GM18507 (cell line): ENCODE measurements at regions not wholly inside any gene's neighbourhood (a gene's known extent, or its start where the extent isn't known, plus 50 kb on each side); places are given as distances from the start of the nearest gene placed in this dataset.
"Not testable (repeated sequence)": the region's sequence is repeated elsewhere in the genome, so short reads cannot be mapped to it uniquely, and the experiment has no call there.

Source experiments
- DNase-seq: peaks from one replicate; pipeline ENCODE4 v3.0.0; 2011; ENCODE audit warnings: low read depth; ENCODE audit not compliant: insufficient read length; ENCODE audit errors: extremely low spot score
- FAIRE-seq: peaks from 2 replicates; lab custom pipeline; 2011; peaks lifted over from hg19 to GRCh38; lab: Jason Lieb, UNC

- DNase-seq (no peak), FAIRE-seq (no peak)
Measured at GRCh38 chr13:81283561-81283960, 942.6 kb upstream of the SPRY2 start.

GRCh38 chr13:81283062-81283461, 942.1 kb upstream of the SPRY2 start:
- no peak for FAIRE-seq
- no peak for DNase-seq

- FAIRE-seq = no peak
- DNase-seq = no peak
Measured at GRCh38 chr13:81275666-81276258, 934.8 kb upstream of the SPRY2 start.

GRCh38 chr13:81247711-81248110, 906.8 kb upstream of the SPRY2 start:
- DNase-seq (no peak), FAIRE-seq (no peak)

- FAIRE-seq (no peak), DNase-seq (no peak)
Measured at GRCh38 chr13:81246556-81246955, 905.6 kb upstream of the SPRY2 start.

- FAIRE-seq (no peak), DNase-seq (no peak)
Measured at GRCh38 chr13:81244011-81244410, 903.1 kb upstream of the SPRY2 start.

GRCh38 chr13:81230386-81230785, 889.5 kb upstream of the SPRY2 start:
- DNase-seq (no peak), FAIRE-seq (no peak)

- not testable (repeated sequence) for DNase-seq, FAIRE-seq
Measured at GRCh38 chr13:81226830-81227229, 885.9 kb upstream of the SPRY2 start.

GRCh38 chr13:81224209-81224833, 883.4 kb upstream of the SPRY2 start:
- no peak for DNase-seq

GRCh38 chr13:81223778-81224177, 882.9 kb upstream of the SPRY2 start:
- DNase-seq (no peak), FAIRE-seq (no peak)

More at GRCh38 chr13:81224209-81224833, 883.4 kb upstream of the SPRY2 start:
- no peak for FAIRE-seq

GRCh38 chr13:81211713-81212112, 870.8 kb upstream of the SPRY2 start:
- no peak for FAIRE-seq

GRCh38 chr13:81207636-81208035, 866.7 kb upstream of the SPRY2 start:
- DNase-seq (no peak), FAIRE-seq (no peak)

More at GRCh38 chr13:81211713-81212112, 870.8 kb upstream of the SPRY2 start:
- DNase-seq = no peak

GRCh38 chr13:81207231-81207630, 866.3 kb upstream of the SPRY2 start:
- no peak for DNase-seq
- FAIRE-seq = no peak

GRCh38 chr13:81203783-81204182, 862.9 kb upstream of the SPRY2 start:
- no peak for FAIRE-seq

GRCh38 chr13:81199956-81200355, 859.0 kb upstream of the SPRY2 start:
- FAIRE-seq = no peak
- DNase-seq = no peak

More at GRCh38 chr13:81203783-81204182, 862.9 kb upstream of the SPRY2 start:
- no peak for DNase-seq

- DNase-seq = no peak
- no peak for FAIRE-seq
Measured at GRCh38 chr13:81197966-81198365, 857.0 kb upstream of the SPRY2 start.

- DNase-seq = no peak
- FAIRE-seq = no peak
Measured at GRCh38 chr13:81197483-81197882, 856.6 kb upstream of the SPRY2 start.

- FAIRE-seq (no peak), DNase-seq (no peak)
Measured at GRCh38 chr13:81194362-81194761, 853.4 kb upstream of the SPRY2 start.

- no peak for DNase-seq
- no peak for FAIRE-seq
Measured at GRCh38 chr13:81184556-81185265, 843.8 kb upstream of the SPRY2 start.

GRCh38 chr13:81172603-81173002, 831.7 kb upstream of the SPRY2 start:
- no peak for FAIRE-seq
- no peak for DNase-seq
